ENCODE measurements at regions not wholly inside any gene's neighbourhood (a gene's known extent, or its start where the extent isn't known, plus 50 kb on each side); places are given as distances from the start of the nearest gene placed in this dataset.
"Not testable (repeated sequence)": the region's sequence is repeated elsewhere in the genome, so short reads cannot be mapped to it uniquely, and the experiment has no call there.

DNA sequence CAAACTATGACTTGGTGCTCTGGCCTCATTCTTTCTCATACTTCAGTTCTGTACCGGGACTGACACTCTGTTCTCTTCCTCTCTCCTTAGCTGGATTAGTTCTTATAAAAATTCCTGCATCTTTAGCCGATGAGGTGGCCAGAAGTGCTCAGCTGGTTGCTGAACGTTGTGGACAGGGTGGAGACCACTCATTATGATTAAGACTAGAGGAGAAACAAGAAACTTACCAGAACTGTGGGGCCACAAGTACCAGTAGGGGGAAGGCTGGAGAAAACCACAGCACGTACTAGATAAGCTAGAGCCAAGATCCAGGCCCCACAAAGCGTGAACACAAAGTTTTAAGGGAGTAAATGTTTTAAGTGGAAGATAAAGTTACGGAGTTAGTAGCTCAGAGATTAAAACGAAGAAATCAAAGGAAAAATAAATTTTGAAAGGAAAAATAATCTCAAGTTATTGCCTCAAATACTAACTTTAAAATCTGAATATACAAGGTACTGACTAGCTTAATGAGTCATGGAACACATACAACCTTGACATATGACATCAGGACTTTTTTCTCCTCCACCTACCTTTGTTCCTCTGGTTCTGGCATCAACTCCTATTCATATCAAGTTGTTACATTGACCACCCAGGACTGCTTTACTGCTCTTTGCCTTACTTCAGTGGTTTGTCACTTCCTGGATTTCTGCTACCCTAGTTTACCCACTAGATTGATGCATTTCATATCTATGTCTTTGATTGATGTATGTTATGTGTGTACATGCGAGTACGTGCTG is 469.0 kb downstream of the TFEC start:
- Histone ChIP-seq H3K9me3 (ENCODE audit: control insufficient read depth, low read length) (no peaks in the 10 kb centered on the region), H3K4me3 (ENCODE audit: low read length) (no peak overlapping the region), H3K27me3 (ENCODE audit: control insufficient read depth, insufficient read depth, low read length, poor library complexity, severe bottlenecking) (no peaks in the 10 kb centered on the region), H3K36me3 (ENCODE audit: control insufficient read depth, insufficient read depth, low read length) (no peaks in the 10 kb centered on the region), H3K27ac (ENCODE audit: low read depth, low read length) (no peak overlapping the region), H3K9ac (ENCODE audit: extremely low read depth, low read length, poor library complexity, severe bottlenecking) (no peak overlapping the region), H3K4me1 (ENCODE audit: control insufficient read depth, insufficient read depth, low read length) (no peaks in the 10 kb centered on the region)
- DNase-seq: no peak
- Mint-ChIP-seq H3K27me3 (ENCODE audit: insufficient read depth) (no peaks in the 10 kb centered on the region), H3K4me1 (no peaks in the 10 kb centered on the region), H3K27ac (no peak overlapping the region), H3K36me3 (ENCODE audit: low read depth) (no peaks in the 10 kb centered on the region), H3K9me3 (no peaks in the 10 kb centered on the region), H3K4me3 (no peak overlapping the region)
- TF ChIP-seq, protein P1, sequence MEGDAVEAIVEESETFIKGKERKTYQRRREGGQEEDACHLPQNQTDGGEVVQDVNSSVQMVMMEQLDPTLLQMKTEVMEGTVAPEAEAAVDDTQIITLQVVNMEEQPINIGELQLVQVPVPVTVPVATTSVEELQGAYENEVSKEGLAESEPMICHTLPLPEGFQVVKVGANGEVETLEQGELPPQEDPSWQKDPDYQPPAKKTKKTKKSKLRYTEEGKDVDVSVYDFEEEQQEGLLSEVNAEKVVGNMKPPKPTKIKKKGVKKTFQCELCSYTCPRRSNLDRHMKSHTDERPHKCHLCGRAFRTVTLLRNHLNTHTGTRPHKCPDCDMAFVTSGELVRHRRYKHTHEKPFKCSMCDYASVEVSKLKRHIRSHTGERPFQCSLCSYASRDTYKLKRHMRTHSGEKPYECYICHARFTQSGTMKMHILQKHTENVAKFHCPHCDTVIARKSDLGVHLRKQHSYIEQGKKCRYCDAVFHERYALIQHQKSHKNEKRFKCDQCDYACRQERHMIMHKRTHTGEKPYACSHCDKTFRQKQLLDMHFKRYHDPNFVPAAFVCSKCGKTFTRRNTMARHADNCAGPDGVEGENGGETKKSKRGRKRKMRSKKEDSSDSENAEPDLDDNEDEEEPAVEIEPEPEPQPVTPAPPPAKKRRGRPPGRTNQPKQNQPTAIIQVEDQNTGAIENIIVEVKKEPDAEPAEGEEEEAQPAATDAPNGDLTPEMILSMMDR (conservative IDR thresholded peaks at IDR 0.05): peak; percentile 33
- 92 to 97% methylated on average over 6 to 9 of the region's 9 CpGs for WGBS, 2 experiments (ENCODE audit: insufficient coverage in 1 of 2, insufficient read length in 1 of 2)

DNA sequence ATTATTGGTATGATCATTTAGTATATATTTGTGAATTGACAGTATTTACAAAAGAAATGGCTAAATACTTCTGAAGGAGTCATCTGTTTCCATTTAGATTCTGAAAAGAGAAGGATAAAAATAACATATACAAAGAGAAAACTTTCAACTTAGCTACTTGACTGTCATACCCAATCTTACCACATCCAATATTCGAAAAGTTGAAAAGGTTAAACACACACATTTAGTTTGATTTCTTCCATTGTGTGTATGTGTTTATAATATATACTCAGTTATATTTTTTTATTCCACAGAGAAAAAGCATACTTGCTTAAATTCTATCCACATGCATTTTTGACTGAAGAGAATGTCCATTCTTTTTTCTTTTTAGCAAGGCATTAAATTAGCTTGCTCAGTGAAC is 470.7 kb downstream of the TFEC start:
- Mint-ChIP-seq H3K36me3 (ENCODE audit: low read depth) (no peaks in the 10 kb centered on the region), H3K27ac (no peak overlapping the region), H3K4me3 (no peak overlapping the region), H3K27me3 (ENCODE audit: insufficient read depth) (no peaks in the 10 kb centered on the region), H3K4me1 (no peaks in the 10 kb centered on the region), H3K9me3 (no peaks in the 10 kb centered on the region)
- H3K9ac ChIP-seq (ENCODE audit: extremely low read depth, low read length, poor library complexity, severe bottlenecking): no peak overlapping the region
- no CpG with 5 or more reads among the region's 1 CpG for WGBS, 2 experiments (ENCODE audit: insufficient coverage in 1 of 2, insufficient read length in 1 of 2)
- TF ChIP-seq, protein P1 (conservative IDR thresholded peaks at IDR 0.05): no peak
- no peaks in the 10 kb centered on the region for H3K4me1 ChIP-seq (ENCODE audit: control insufficient read depth, insufficient read depth, low read length)
- DNase-seq: no peak
- H3K27me3 ChIP-seq (ENCODE audit: control insufficient read depth, insufficient read depth, low read length, poor library complexity, severe bottlenecking): no peaks in the 10 kb centered on the region
- no peak overlapping the region for H3K4me3 ChIP-seq (ENCODE audit: low read length)
- H3K9me3 ChIP-seq (ENCODE audit: control insufficient read depth, low read length): no peaks in the 10 kb centered on the region
- no peaks in the 10 kb centered on the region for H3K36me3 ChIP-seq (ENCODE audit: control insufficient read depth, insufficient read depth, low read length)
- no peak overlapping the region for H3K27ac ChIP-seq (ENCODE audit: low read depth, low read length)

DNA sequence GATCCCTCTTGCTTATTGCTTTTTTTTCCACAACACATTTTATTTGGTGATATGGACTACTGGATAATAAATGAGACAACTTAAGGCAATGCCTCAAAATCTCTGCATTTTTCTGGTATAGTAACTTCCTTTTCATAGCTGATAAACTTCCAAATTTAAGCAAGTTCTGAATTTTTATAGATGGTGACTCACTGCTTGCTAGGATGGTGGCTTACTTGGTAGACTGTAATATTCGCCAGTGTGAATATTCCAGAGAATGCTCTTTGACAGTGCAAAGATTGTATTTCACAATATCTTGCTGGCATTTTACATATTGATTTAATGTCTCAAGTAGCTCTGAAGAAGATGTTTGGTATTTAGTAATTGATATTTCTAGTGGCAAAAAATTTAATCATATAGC is 472.4 kb downstream of the TFEC start:
- H3K36me3 Mint-ChIP-seq (ENCODE audit: low read depth): no peaks in the 10 kb centered on the region
- H3K4me1 ChIP-seq (ENCODE audit: control insufficient read depth, insufficient read depth, low read length): no peaks in the 10 kb centered on the region
- TF ChIP-seq, protein P1 (conservative IDR thresholded peaks at IDR 0.05): no peak
- no peak overlapping the region for H3K27ac Mint-ChIP-seq
- no peak overlapping the region for H3K4me3 Mint-ChIP-seq
- H3K4me1 Mint-ChIP-seq: no peaks in the 10 kb centered on the region
- no peaks in the 10 kb centered on the region for H3K36me3 ChIP-seq (ENCODE audit: control insufficient read depth, insufficient read depth, low read length)
- DNase-seq: no peak
- no peak overlapping the region for H3K4me3 ChIP-seq (ENCODE audit: low read length)
- H3K9ac ChIP-seq (ENCODE audit: extremely low read depth, low read length, poor library complexity, severe bottlenecking): no peak overlapping the region
- WGBS, 2 experiments (ENCODE audit: insufficient coverage in 1 of 2, insufficient read length in 1 of 2): 92% methylated on average over 1 of the region's 1 CpG; no CpG with 5 or more reads in 1 of the 2 experiments
- H3K9me3 Mint-ChIP-seq: no peaks in the 10 kb centered on the region
- no peaks in the 10 kb centered on the region for H3K27me3 Mint-ChIP-seq (ENCODE audit: insufficient read depth)
- no peaks in the 10 kb centered on the region for H3K27me3 ChIP-seq (ENCODE audit: control insufficient read depth, insufficient read depth, low read length, poor library complexity, severe bottlenecking)
- no peaks in the 10 kb centered on the region for H3K9me3 ChIP-seq (ENCODE audit: control insufficient read depth, low read length)
- H3K27ac ChIP-seq (ENCODE audit: low read depth, low read length): no peak overlapping the region

DNA sequence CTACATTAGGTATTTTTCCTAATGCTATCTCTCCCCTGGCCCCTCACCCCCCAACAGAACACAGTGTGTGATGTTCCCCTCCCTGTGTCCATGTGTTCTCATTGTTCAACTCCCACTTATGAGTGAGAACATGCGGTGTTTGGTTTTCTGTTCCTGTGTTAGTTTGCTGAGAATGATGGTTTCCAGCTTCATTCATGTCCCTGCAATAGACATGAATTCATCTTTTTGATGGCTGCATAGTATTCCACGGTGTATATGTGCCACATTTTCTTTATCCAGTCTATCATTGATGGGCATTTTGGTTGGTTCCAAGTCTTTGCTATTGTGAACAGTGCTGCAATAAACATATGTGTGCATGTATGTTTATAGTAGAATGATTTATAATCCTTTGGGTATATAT is 473.3 kb downstream of the TFEC start:
- not testable (repeated sequence) for H3K36me3 Mint-ChIP-seq (ENCODE audit: low read depth); H3K4me3 Mint-ChIP-seq

More for the DNA sequence above, 473.3 kb downstream of the TFEC start:
- not testable (repeated sequence) for H3K4me1 Mint-ChIP-seq; DNase-seq; H3K36me3 ChIP-seq (ENCODE audit: control insufficient read depth, insufficient read depth, low read length); H3K27me3 ChIP-seq (ENCODE audit: control insufficient read depth, insufficient read depth, low read length, poor library complexity, severe bottlenecking); H3K27ac ChIP-seq (ENCODE audit: low read depth, low read length); H3K9me3 ChIP-seq (ENCODE audit: control insufficient read depth, low read length); H3K9me3 Mint-ChIP-seq; H3K4me1 ChIP-seq (ENCODE audit: control insufficient read depth, insufficient read depth, low read length); H3K27ac Mint-ChIP-seq; H3K4me3 ChIP-seq (ENCODE audit: low read length); H3K27me3 Mint-ChIP-seq (ENCODE audit: insufficient read depth); H3K9ac ChIP-seq (ENCODE audit: extremely low read depth, low read length, poor library complexity, severe bottlenecking)
- WGBS, 2 experiments (ENCODE audit: insufficient coverage in 1 of 2, insufficient read length in 1 of 2): 84% methylated on average over 1 of the region's 2 CpGs; no CpG with 5 or more reads in 1 of the 2 experiments

Data from endodermal cell (in vitro differentiated cells).